ENCODE measurements at regions not wholly inside any gene's neighbourhood (a gene's known extent, or its start where the extent isn't known, plus 50 kb on each side); places are given as distances from the start of the nearest gene placed in this dataset.

DNA sequence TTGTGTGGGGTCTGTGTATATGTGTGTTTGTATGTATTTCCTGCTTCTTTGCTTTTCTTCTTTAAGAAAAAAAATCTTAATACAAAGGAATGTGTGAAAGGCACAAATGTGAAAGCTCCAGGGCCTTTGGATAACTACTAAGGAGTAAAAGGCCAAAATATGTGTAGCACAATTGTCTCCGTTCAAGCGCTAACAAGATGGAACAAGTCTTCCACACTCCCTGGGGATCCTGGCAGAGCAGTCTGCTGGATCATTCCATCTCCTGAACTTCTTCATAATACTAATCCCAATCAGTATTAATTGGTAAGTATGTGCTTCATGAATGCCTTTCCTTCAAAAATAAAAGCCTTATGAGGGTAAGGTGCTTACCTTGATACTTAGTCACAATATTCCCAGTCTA lies 462.5 kb upstream of the TBX3 start:
- H3K9me3 ChIP-seq (ENCODE audit: control insufficient read depth in 1 of 2, insufficient read depth in 1 of 2, low read depth in 1 of 2, low read length in 2 of 2) = no peaks in the 10 kb centered on the region
- ATAC-seq (no peak), DNase-seq (ENCODE audit: low read depth, low spot score) (no peak)
- H3K27ac ChIP-seq (ENCODE audit: low read depth, low read length) = no peak overlapping the region
- no peak overlapping the region for H2AFZ ChIP-seq (ENCODE audit: low read depth, low read length, poor library complexity, severe bottlenecking)
- H3K9ac ChIP-seq (ENCODE audit: low read length) = no peak overlapping the region
- H3K27me3 ChIP-seq (ENCODE audit: insufficient read depth, low read length) = no peaks in the 10 kb centered on the region
- TF ChIP-seq YY1 (IDR thresholded peaks at IDR 0.05; ENCODE audit: extremely low read depth, insufficient replicate concordance, low read depth, low read length) = no peak
- TF ChIP-seq JUND (IDR thresholded peaks at IDR 0.05) = no peak
- H3K79me2 ChIP-seq (ENCODE audit: insufficient read depth, low read length) = no peaks in the 10 kb centered on the region
- intact Hi-C loops (cut with micrococcal nuclease) = no loop called here
- H4K20me1 ChIP-seq (ENCODE audit: insufficient read depth) = no peaks in the 10 kb centered on the region
- H3K4me2 ChIP-seq (ENCODE audit: low read length) = no peak overlapping the region
- no peaks in the 10 kb centered on the region for H3K4me1 ChIP-seq (ENCODE audit: control insufficient read depth in 1 of 2, insufficient read depth in 2 of 2, low read length in 2 of 2)
- CTCF ChIA-PET = no interaction called here
- RAD21 ChIA-PET (ENCODE audit: low non-redundant PET in 1 of 2, low total read pairs in 2 of 2, uncharacterized antibody in 2 of 2, unreplicated experiment in 2 of 2) = no interaction called here
- no TSS peak for BruUV-seq (replicated peaks)
- no peak overlapping the region for H3K4me3 ChIP-seq (replicated peaks in 1 of 2; ENCODE audit: low read depth in 1 of 2, low read length in 2 of 2)
- no peaks in the 10 kb centered on the region for H3K9me2 ChIP-seq (ENCODE audit: insufficient read depth)
- POLR2A ChIA-PET = no interaction called here
- no peaks in the 10 kb centered on the region for H3K36me3 ChIP-seq (ENCODE audit: control insufficient read depth in 1 of 2, insufficient read depth in 2 of 2, low read length in 2 of 2)

DNA sequence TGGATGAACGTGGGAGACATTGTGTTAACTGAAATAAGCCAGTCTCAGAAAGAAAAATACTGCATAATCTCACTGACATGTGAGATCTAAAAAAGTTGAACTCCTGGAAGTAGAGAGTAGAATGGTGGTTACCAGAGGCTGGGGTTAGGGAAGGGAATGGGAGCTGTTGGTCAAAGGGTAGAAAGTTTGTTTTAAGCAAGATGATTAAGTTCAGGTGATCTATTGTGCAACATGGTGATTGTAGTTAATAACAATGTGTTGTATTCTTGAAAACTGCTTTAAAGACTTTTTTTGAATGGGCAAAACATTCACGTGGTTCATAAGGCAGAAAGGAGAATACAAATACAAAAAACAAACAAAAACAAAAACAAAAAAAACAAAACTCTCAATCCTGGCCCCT lies 460.4 kb upstream of the TBX3 start:
- TF ChIP-seq CBX3 (IDR thresholded peaks at IDR 0.05; ENCODE audit: low read depth) = no peak
- no peak for TF ChIP-seq POLR2AphosphoS5 (IDR thresholded peaks at IDR 0.05; ENCODE audit: low read depth, low read length)
- no peak for TF ChIP-seq SRF (IDR thresholded peaks at IDR 0.05; ENCODE audit: low read depth)
- no peak for TF ChIP-seq TCF7L2 (IDR thresholded peaks at IDR 0.05; ENCODE audit: borderline replicate concordance, extremely low read depth, insufficient read depth, insufficient read length)
- TF ChIP-seq, protein P1, sequence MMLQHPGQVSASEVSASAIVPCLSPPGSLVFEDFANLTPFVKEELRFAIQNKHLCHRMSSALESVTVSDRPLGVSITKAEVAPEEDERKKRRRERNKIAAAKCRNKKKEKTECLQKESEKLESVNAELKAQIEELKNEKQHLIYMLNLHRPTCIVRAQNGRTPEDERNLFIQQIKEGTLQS (IDR thresholded peaks at IDR 0.05) = no peak
- no peak for TF ChIP-seq ZFX (IDR thresholded peaks at IDR 0.05)
- TF ChIP-seq JUND (IDR thresholded peaks at IDR 0.05) = no peak
- no peak for TF ChIP-seq EGR1 (IDR thresholded peaks at IDR 0.05; ENCODE audit: low read depth)
- TF ChIP-seq POLR2A (IDR thresholded peaks at IDR 0.05; ENCODE audit: borderline replicate concordance, extremely low read depth, insufficient read depth, insufficient read length) = no peak
- no peak overlapping the region for H3K27ac ChIP-seq (ENCODE audit: low read depth, low read length)
- DNase-seq (ENCODE audit: low read depth, low spot score) (no peak), ATAC-seq (no peak)
- H3K9me2 ChIP-seq (ENCODE audit: insufficient read depth) = no peaks in the 10 kb centered on the region
- no peaks in the 10 kb centered on the region for H3K4me1 ChIP-seq (ENCODE audit: control insufficient read depth in 1 of 2, insufficient read depth in 2 of 2, low read length in 2 of 2)
- CTCF ChIA-PET = no interaction called here
- RAD21 ChIA-PET (ENCODE audit: low non-redundant PET in 1 of 2, low total read pairs in 2 of 2, uncharacterized antibody in 2 of 2, unreplicated experiment in 2 of 2) = no interaction called here
- POLR2A ChIA-PET = no interaction called here
- no peaks in the 10 kb centered on the region for H4K20me1 ChIP-seq (ENCODE audit: insufficient read depth)
- H3K36me3 ChIP-seq (ENCODE audit: control insufficient read depth in 1 of 2, insufficient read depth in 2 of 2, low read length in 2 of 2) = no peaks in the 10 kb centered on the region
- H3K9ac ChIP-seq (ENCODE audit: low read length) = no peak overlapping the region
- H3K4me2 ChIP-seq (ENCODE audit: low read length) = no peak overlapping the region
- intact Hi-C loops (cut with micrococcal nuclease) = no loop called here
- H3K9me3 ChIP-seq (ENCODE audit: control insufficient read depth in 1 of 2, insufficient read depth in 1 of 2, low read depth in 1 of 2, low read length in 2 of 2) = no peaks in the 10 kb centered on the region
- no peak overlapping the region for H3K4me3 ChIP-seq (replicated peaks in 1 of 2; ENCODE audit: low read depth in 1 of 2, low read length in 2 of 2)
- no TSS peak for BruUV-seq (replicated peaks)
- H3K27me3 ChIP-seq (ENCODE audit: insufficient read depth, low read length) = no peaks in the 10 kb centered on the region
- no peaks in the 10 kb centered on the region for H3K79me2 ChIP-seq (ENCODE audit: insufficient read depth, low read length)
- no peak overlapping the region for H2AFZ ChIP-seq (ENCODE audit: low read depth, low read length, poor library complexity, severe bottlenecking)

Measured in HCT116 (cell line).